ENCODE measurements at regions not wholly inside any gene's neighbourhood (a gene's known extent, or its start where the extent isn't known, plus 50 kb on each side); places are given as distances from the start of the nearest gene placed in this dataset.

DNA sequence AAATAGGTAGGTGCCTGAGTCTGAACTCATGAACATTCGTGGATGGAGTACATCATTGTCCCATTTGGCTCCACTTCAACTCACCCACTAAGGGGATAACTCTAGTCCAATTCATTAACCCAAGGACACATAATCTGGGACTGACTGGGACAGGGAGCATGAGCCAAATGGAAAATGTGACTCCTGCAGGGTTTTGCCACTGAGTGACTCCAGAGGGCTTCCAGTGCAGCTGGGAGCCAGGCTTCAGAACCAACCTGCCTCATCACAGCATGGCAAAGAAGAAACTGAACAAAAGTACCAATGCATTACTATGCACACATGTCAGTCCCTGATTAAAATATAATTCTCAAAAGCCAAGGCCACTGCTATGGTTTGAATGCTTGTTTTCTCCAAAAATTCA is 159.7 kb upstream of the SNX2 start:
- TF ChIP-seq CENPT (CRISPR knock-in tag; IDR thresholded peaks at IDR 0.05; ENCODE audit: low read depth): no peak
- TF ChIP-seq, protein P1, sequence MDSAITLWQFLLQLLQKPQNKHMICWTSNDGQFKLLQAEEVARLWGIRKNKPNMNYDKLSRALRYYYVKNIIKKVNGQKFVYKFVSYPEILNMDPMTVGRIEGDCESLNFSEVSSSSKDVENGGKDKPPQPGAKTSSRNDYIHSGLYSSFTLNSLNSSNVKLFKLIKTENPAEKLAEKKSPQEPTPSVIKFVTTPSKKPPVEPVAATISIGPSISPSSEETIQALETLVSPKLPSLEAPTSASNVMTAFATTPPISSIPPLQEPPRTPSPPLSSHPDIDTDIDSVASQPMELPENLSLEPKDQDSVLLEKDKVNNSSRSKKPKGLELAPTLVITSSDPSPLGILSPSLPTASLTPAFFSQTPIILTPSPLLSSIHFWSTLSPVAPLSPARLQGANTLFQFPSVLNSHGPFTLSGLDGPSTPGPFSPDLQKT (CRISPR knock-in tag; IDR thresholded peaks at IDR 0.05; ENCODE audit: borderline replicate concordance): no peak
- TF ChIP-seq, protein P2, sequence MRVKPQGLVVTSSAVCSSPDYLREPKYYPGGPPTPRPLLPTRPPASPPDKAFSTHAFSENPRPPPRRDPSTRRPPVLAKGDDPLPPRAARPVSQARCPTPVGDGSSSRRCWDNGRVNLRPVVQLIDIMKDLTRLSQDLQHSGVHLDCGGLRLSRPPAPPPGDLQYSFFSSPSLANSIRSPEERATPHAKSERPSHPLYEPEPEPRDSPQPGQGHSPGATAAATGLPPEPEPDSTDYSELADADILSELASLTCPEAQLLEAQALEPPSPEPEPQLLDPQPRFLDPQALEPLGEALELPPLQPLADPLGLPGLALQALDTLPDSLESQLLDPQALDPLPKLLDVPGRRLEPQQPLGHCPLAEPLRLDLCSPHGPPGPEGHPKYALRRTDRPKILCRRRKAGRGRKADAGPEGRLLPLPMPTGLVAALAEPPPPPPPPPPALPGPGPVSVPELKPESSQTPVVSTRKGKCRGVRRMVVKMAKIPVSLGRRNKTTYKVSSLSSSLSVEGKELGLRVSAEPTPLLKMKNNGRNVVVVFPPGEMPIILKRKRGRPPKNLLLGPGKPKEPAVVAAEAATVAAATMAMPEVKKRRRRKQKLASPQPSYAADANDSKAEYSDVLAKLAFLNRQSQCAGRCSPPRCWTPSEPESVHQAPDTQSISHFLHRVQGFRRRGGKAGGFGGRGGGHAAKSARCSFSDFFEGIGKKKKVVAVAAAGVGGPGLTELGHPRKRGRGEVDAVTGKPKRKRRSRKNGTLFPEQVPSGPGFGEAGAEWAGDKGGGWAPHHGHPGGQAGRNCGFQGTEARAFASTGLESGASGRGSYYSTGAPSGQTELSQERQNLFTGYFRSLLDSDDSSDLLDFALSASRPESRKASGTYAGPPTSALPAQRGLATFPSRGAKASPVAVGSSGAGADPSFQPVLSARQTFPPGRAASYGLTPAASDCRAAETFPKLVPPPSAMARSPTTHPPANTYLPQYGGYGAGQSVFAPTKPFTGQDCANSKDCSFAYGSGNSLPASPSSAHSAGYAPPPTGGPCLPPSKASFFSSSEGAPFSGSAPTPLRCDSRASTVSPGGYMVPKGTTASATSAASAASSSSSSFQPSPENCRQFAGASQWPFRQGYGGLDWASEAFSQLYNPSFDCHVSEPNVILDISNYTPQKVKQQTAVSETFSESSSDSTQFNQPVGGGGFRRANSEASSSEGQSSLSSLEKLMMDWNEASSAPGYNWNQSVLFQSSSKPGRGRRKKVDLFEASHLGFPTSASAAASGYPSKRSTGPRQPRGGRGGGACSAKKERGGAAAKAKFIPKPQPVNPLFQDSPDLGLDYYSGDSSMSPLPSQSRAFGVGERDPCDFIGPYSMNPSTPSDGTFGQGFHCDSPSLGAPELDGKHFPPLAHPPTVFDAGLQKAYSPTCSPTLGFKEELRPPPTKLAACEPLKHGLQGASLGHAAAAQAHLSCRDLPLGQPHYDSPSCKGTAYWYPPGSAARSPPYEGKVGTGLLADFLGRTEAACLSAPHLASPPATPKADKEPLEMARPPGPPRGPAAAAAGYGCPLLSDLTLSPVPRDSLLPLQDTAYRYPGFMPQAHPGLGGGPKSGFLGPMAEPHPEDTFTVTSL (CRISPR knock-in tag; IDR thresholded peaks at IDR 0.05; ENCODE audit: borderline replicate concordance): no peak
- no peak for TF ChIP-seq POLR2A (IDR thresholded peaks at IDR 0.05; ENCODE audit: insufficient read depth in 1 of 2, low read depth in 2 of 2, low read length in 2 of 2)
- TF ChIP-seq, protein P3, sequence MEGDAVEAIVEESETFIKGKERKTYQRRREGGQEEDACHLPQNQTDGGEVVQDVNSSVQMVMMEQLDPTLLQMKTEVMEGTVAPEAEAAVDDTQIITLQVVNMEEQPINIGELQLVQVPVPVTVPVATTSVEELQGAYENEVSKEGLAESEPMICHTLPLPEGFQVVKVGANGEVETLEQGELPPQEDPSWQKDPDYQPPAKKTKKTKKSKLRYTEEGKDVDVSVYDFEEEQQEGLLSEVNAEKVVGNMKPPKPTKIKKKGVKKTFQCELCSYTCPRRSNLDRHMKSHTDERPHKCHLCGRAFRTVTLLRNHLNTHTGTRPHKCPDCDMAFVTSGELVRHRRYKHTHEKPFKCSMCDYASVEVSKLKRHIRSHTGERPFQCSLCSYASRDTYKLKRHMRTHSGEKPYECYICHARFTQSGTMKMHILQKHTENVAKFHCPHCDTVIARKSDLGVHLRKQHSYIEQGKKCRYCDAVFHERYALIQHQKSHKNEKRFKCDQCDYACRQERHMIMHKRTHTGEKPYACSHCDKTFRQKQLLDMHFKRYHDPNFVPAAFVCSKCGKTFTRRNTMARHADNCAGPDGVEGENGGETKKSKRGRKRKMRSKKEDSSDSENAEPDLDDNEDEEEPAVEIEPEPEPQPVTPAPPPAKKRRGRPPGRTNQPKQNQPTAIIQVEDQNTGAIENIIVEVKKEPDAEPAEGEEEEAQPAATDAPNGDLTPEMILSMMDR (CRISPR knock-in tag; IDR thresholded peaks at IDR 0.05): no peak
- TF ChIP-seq PHF8 (CRISPR knock-in tag; IDR thresholded peaks at IDR 0.05): no peak
- no peak for TF ChIP-seq ZBTB1 (CRISPR knock-in tag; IDR thresholded peaks at IDR 0.05; ENCODE audit: borderline replicate concordance)
- TF ChIP-seq KLF16 (CRISPR knock-in tag; IDR thresholded peaks at IDR 0.05): no peak
- TF ChIP-seq, protein P4, sequence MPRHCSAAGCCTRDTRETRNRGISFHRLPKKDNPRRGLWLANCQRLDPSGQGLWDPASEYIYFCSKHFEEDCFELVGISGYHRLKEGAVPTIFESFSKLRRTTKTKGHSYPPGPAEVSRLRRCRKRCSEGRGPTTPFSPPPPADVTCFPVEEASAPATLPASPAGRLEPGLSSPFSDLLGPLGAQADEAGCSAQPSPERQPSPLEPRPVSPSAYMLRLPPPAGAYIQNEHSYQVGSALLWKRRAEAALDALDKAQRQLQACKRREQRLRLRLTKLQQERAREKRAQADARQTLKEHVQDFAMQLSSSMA (CRISPR knock-in tag; IDR thresholded peaks at IDR 0.05): no peak
- no peak for TF ChIP-seq ZNF850 (CRISPR knock-in tag; conservative IDR thresholded peaks at IDR 0.05)
- TF ChIP-seq, protein P5, sequence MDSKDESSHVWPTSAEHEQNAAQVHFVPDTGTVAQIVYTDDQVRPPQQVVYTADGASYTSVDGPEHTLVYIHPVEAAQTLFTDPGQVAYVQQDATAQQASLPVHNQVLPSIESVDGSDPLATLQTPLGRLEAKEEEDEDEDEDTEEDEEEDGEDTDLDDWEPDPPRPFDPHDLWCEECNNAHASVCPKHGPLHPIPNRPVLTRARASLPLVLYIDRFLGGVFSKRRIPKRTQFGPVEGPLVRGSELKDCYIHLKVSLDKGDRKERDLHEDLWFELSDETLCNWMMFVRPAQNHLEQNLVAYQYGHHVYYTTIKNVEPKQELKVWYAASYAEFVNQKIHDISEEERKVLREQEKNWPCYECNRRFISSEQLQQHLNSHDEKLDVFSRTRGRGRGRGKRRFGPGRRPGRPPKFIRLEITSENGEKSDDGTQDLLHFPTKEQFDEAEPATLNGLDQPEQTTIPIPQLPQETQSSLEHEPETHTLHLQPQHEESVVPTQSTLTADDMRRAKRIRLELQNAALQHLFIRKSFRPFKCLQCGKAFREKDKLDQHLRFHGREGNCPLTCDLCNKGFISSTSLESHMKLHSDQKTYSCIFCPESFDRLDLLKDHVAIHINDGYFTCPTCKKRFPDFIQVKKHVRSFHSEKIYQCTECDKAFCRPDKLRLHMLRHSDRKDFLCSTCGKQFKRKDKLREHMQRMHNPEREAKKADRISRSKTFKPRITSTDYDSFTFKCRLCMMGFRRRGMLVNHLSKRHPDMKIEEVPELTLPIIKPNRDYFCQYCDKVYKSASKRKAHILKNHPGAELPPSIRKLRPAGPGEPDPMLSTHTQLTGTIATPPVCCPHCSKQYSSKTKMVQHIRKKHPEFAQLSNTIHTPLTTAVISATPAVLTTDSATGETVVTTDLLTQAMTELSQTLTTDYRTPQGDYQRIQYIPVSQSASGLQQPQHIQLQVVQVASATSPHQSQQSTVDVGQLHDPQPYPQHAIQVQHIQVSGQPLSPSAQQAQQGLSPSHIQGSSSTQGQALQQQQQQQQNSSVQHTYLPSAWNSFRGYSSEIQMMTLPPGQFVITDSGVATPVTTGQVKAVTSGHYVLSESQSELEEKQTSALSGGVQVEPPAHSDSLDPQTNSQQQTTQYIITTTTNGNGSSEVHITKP (CRISPR knock-in tag; IDR thresholded peaks at IDR 0.05; ENCODE audit: low read depth): no peak
- TF ChIP-seq POLR2G (IDR thresholded peaks at IDR 0.05; ENCODE audit: low read depth, low read length): no peak
